Globus pallidus (tissue), 1 donor: ENCODE measurements at regions not wholly inside any gene's neighbourhood (a gene's known extent, or its start where the extent isn't known, plus 50 kb on each side); places are given as distances from the start of the nearest gene placed in this dataset.
A peak's percentile ranks its signal among the peaks of the same experiment; 100 is the strongest.

Source experiments
- DNase-seq: peaks from one replicate; pipeline ENCODE4 v3.0.0-alpha.2; 2015; ENCODE audit warnings: low spot score

DNA sequence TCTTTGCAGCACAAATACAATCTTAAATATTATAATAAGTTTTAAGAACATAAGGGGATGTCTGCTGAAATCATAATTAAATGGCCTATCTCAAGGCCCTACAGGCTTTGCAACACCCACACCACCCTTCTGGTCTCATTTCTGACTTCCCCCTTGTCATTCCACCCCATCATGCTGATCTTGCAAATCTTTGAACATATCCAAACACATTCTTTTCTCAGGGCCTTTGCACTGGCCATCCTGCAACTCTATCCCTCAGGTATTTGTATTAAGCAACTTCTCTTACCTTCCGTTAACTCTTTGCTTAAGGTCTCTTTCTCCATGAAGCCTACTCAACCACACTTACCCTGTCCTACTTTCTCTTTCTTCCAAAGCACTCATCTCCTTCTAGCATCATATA, 51.8 kb upstream of the CCDC150 start:
- DNase-seq: no peak

DNA sequence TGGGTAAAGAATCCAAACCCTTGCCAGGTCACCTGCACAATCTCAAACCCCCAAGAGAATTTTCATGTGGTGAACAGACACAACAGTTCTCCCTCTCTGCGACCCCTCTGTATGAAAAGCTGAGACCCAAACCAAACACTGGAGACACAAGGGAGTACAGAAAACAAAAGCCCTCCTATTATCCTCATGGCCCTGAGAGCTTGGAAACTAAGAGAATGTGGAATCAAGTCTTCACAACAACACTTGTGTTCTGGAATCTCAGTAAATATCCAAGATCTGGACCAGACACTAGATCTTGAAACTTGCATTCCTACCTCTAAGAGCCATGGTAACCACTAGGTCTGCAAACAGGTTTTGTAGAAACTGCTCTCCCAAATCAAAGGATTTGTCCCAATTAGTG, 50.1 kb upstream of the CCDC150 start:
- peak; percentile 53 for DNase-seq
